GM21423 (cell line): ENCODE measurements at regions not wholly inside any gene's neighbourhood (a gene's known extent, or its start where the extent isn't known, plus 50 kb on each side); places are given as distances from the start of the nearest gene placed in this dataset.
"Not testable (repeated sequence)": the region's sequence is repeated elsewhere in the genome, so short reads cannot be mapped to it uniquely, and the experiment has no call there.

Source experiments
- ATAC-seq: cut with Tn5 transposase; IDR thresholded peaks from one replicate; pipeline ENCODE4 v1.9.1; 2021; ENCODE audit warnings: mild to moderate bottlenecking, moderate library complexity; ENCODE audit not compliant: unreplicated experiment

DNA sequence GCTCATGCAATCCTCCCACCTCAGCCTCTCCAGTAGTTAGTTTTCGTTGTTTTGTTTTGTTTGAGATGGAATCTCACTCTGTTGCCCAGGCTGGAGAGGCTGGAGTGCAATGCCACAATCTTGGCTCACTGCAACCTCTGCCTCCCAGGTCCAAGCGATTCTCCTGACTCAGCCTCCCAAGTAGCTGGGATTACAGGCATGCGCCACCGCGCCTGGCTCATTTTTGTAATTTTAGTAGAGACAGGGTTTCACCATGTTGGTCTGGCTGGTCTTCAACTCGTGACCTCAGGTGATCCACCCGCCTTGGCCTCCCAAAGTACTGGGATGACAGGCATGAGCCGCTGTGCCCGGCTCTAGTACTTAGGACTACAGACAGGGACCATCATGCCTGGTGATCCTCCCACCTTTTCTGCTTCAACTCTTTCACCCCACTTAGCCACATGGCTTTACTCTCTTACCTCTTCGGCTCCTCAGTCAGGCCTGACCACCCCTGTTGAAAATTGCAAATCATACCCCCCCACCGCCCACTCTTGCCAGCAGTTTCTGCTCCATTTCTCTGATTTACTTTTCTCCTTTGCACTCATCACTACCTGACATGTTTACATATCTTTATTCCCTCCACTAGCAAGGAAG lies 157.1 kb upstream of the GRK3 start:
- ATAC-seq = no peak

DNA sequence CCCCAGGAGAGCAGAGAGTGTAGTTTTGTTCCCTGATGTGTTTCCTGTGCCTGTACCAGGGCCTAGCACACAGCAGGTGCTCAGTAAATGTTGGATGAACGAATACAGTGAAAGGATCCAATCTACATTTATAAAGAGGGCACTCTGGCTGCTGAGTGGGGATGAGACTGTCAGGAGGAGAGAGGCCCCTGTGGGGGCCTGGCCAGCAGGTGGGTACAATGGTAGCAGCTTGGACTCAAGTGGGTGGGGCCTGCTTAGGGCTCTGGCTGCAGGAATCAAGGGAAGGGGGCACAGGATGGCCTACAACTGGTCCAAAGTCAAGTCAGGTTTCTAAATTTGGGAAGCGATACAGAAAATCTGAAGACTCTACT lies 156.6 kb upstream of the GRK3 start:
- no peak for ATAC-seq

DNA sequence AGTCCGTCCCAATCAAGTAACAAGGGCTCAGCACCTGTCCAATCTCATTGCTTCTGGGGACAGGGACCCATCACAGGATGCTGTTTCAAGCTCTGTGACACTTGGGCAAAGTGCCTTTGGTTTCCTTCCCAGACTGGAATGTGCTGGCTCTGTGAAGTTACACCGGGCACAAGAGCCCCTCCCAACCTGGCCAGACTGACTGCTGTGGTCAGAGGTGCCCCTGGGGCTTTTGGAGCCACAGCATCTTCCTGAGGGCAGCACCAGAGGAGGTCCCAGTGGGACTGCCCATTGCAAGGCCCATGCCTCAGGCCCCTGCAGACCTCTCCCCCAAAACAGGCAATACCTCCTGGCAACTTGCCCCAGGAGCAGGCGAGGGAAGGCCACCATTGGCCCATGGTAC lies 155.2 kb upstream of the GRK3 start:
- no peak for ATAC-seq

DNA sequence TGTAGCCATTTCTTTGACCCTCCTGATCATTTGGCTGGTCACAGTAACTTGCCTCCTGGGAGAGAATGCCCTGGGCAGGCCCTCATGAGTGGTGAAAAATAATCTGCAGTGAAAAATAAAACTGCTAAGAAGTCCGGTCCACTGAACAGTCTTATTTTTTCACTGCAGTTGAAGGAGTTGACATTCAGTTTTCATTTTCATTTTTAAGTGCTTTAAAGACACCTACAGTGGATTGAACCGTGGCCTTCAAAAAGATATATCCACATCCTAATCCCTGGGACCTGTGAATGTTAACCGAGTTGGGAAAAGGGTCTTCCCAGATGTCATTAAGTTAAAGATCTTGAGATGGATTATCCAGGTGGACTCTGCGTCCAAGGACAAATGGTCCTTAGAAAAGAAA lies 153.6 kb upstream of the GRK3 start:
- no peak for ATAC-seq

DNA sequence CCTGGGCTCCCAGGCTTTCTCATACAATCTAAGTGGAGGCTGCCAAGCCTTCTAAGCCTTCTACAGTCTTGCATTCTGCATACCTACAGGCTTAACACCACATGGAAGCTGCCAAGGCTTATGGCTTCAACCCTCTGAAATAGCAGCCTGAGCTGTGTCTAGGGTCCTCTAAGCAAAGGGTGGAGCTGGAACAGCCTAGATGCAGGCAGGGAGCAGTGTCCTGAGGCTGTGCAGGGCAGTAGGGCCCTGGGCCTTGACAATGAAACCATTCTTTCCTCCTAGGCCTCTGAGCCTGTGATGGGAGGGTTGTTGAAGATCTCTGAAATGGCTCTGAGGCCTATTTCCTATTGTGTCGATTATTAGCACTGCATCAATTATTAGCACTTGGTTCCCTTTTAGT lies 150.9 kb upstream of the GRK3 start:
- no peak for ATAC-seq

DNA sequence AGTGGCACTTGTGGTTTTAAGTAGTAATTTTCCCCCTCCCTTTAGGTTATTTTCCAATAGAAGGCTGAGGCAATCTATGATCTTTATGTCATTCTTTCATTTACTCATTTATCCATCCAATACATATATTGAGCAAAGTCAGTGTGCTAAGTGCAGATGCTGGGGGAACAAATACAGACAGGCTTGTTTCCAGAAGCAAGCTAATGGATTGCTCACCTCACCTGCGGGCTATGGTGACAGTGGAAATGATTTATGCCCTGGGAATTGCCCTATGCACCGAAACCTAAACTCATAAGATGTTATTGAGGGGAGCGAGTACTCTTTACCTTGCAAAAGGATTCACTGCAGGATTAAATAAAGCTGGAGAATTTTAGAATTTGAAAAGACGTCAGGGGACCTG lies 148.7 kb upstream of the GRK3 start:
- not testable (repeated sequence) for ATAC-seq

DNA sequence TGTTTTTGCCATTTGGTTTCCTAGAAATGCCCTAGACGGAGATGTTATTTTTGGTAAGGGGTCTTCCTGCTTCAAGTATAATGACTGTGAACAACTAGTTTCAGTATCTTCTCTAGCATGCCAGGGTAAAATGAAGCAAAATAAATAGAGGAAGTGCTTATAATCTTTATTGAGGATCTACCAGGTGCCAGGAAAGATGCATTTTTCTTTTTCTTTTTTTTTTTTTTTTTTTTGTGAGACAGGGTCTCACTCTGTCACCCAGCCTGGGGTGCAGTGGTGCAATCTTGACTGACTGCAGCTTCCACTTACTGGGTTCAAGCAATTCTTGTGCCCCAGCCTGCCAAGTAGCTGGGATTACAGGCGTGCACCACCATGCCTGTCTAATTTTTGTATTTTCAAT lies 146.6 kb upstream of the GRK3 start:
- ATAC-seq = not testable (repeated sequence)

DNA sequence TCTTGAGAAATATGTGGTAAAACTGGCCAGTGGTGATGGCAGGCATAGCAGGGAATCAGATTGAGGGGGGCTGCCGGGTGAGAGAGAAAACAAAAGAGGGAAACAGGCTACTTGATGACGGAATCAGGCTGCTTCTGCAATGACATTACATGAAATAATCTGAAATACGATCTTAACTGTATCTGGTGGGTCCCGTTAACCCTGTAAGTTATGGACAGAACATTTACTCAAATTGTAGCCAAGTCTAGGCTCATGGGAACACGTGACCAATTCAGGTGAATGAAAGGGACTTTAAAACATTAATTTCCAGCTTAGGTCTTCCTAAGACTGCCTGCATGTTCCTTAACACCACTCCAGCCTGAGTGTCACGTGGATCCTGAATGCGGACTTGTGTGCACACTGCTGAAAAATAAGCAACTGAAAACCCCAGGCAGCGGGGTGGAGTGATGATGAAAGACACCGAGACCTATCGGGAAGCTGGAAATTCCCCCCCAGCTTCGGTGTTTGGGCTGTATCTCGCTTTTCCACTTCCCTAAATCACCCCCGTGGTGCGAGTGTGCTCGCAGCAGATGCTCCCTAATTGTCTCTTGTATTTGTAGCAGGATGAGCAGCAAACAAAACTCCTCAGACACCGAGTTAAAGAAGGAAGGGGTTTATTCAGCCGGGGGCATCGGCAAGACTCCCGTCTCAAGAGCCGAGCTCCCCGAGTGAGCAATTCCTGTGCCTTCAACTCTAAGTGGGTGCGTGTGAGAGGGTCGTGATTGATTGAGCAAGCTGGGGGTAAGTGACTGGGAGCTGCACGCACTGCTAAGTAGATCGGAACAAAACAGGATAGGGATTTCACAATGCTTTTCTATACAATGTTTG lies 145.0 kb upstream of the GRK3 start:
- no peak for ATAC-seq

DNA sequence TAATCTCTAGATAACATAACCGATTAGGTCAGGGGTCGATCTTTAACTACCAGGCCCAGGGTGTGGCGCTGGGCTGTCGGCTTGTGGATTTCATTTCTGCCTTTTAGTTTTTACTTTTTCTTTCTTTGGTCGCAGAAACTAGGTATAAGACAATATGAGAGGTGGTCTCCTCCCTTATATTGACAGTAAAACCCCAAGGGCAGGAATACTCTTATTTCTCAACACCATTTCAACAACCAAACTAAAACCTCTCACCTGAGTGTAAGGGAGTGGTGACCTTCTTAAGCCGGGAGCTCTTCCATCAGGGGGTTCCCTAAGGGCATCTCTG lies 144.4 kb upstream of the GRK3 start:
- ATAC-seq = not testable (repeated sequence)

DNA sequence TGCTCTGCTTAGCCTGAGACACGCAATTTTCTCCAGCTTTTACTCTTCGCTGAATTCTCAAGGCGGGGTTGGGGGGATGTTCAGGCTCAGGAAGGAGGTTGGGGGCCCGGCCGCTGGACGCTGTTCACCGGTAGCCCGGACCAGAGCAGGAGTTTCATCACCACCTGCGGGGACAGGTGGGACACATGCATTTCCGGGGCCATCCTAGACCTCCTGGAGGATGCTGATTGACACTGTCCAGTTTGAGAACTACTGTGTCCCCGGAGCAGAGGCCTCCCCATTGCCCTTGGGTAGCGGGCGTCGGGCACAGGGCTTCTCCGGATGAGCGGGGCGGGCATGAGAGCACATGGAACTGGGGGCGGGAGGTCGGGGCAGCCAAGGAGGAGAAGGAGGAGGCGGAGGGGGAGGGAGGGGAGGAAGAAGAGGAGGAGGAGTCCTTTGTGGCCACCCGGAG lies 144.0 kb upstream of the GRK3 start:
- ATAC-seq = no peak

DNA sequence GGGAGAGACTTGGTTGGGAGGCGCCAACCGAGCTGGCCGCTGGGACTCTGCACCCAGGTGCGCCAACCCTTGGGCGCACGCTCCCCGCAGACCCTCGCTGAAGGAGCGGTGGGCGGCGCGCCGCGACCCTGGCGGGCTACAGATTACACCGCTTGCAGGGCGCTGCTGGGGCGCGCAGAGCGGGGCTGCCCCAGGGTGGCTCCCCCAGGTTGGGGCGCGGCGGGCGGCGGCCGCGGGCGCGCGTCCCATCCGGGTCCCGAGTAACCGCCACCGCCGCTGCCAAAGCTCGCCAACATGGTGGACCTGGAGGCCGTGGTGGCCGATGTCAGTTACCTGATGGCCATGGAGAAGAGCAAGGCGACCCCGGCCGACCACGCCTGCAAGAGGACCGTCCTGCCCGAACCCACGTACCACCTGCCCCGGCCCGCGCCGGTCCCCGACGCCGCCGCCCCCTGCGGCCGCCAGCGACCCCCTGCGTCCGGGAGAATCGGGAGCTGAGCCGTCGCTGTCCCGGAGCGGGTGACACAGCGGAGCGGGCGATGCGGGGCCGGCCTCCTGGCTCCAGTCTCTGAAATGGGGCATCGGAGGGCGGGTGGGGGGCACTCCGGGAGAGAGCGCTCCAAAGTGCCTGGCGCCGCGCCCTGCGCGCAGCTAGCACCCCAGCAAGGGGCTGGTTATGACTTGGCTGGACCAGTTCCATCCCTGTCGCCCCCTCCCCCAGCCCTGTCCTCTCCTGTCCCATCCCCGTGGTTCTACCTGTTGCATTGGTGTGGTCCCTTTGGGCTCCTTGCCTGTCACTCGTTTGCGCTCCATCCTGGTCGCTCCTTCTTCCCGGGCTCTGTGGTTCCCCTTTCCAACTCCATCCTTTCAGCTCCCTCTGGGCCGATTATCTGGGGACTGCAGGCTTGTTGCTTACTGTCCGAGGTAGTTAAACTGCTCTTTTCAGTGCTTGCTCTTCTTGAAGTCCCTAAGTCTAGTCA lies 143.3 kb upstream of the GRK3 start:
- ATAC-seq = no peak

DNA sequence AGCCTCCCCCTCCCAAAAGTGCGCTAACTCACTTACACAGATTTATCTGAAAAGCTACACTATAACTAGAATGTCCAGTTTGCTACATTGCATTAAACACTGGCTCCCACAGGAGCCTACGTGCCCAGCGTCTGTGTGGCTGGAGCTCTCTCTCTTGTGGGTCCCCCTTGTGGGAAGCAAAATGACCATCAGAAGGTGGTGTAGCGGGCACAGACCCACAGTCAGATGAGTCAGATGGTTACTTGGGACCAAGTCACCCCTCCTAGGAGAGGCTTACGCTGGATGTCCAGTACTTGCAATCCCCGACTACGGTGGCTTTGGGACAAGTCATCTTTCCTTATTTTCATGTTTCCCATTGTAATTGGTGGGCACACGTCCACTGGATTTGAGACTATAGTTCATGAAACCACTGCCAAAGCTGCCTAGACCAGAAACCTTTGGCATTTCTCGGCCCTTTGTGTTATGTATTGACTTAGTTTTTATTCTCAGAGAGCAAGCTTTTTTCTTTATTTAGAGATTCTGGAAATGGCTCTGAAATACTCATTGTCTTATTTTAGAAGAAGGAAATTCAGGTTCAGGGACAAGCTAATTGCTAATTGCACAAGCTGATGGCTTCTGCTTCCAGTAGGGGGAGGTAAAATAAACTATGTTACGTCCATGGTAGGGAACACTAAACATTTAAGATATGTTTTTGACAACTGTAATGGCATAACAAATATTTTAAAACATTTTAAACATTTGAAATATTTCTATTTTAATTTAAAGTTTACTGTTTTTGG lies 137.8 kb upstream of the GRK3 start:
- ATAC-seq = not testable (repeated sequence)

DNA sequence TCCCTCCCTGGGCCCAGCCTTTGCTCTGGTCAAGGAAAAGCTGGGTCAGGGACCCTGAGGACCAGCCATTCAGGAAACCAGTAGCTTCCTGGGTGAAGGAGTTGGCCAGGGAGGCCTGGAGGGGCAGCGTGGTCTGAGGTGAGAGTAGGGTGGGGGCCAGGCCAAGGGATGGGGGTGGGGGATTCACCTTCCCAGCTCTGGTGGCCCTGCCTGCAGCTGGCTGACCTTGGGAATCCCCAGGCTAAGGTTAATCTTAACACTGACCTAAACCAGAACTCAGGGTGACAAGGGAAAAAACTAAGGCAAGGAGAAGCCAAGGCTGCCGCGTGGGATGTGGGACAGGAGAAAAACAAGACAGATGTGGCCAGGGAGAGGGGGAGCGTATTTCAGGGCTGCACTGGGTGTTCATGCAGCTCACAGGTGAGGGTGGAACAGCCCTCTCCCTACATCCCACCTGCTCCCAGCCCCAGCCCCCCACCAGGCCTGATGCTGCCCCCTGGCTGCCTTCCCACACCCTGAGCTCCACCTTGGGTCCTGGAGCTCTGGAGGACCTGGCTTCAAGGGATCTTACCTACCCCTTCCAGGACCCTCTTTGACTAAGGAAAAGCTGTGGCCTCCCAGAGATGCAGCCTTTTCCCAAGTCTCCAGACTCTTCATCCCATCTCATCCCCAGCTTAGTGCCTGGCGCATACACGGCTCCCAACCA lies 132.7 kb upstream of the GRK3 start:
- not testable (repeated sequence) for ATAC-seq

DNA sequence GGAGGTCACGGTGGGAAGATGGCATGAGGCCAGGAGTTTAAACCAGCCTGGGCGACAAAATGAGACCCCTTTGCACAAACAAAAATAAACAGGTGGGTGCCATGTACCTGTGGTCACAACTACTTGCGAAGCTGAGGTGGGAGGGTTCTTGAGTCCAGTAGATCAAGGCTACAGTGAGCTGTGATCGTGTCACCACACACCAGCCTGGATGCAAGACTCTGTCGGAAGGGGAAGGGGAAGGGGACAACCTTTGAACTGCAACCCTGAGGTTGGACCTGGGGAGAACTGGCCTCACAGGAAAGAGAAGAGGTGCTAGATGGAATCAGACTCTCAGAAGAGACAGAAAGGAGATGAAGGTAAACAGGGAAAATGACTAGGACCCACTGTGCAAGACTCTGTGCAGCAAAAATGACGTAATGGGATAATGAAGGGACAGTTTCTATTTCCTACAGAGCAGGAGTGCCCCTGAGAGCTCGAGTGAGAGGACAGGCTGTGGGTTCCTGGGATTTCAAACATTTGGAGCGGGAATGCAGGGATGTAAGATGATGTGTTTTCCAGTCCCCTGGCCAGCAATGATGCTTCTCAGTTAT lies 131.0 kb upstream of the GRK3 start:
- not testable (repeated sequence) for ATAC-seq

DNA sequence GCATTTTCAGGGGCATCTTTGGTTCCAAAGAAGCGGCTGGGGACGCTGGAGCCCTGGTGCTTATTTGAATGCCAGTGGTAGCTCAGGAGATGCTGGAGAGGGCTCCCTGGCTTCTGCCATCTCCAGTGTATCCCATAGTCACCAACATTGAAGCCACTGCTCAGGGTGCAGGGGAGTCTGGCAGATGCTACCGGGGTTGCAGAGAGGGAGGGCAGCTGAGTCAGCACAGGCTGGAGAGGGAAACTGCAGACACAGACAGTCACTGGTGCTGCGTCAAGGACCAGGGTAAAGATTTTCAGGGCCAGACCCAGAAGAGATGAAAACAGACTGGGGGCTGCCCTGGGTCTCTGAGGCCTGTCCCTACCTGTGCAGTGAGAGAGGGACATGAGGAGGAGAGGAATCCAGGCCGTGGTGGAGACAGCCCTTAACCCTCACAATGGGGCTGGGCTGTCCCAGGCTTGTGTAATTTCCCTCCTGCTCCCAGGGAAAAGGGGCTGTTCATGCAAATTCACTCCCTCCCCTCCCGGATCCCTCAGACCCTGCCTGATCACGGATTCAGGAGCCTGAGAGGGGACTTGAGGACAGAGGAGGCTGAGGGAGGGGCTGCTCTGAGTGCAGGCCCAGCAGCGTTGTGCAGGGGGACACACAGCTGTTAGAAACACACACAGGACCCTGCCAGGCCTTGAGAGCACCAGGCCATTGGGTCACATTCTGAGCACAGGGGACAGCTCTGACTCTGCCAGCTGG lies 126.9 kb upstream of the GRK3 start:
- ATAC-seq = no peak

DNA sequence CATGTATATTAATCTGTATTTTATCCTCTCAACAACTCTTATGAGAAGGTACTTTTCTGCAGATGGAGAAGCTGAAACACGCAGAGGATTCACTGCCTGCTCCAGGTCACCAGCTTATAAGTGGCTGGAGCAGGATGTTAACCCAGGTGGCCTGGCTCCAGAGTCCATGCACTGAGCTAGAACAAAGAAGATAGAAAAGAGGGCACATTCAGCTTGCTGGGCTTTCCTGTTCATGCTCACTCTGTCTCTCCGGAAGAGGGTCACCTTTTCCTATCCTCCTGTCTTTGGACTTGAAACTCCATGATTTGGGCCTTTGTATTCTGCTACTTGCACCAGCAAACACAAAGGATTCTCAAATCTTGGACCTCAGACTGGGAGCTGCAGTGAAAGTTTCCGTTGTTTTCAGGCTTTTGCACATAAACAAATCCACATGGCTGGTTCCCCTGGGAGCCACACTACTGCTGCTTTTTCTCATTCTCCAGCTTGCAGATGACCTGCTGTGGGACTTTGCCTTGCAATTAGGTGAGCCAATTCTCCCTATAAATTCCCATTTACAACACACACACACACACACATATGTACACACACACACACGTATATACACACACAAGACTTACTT lies 117.3 kb upstream of the GRK3 start:
- no peak for ATAC-seq

DNA sequence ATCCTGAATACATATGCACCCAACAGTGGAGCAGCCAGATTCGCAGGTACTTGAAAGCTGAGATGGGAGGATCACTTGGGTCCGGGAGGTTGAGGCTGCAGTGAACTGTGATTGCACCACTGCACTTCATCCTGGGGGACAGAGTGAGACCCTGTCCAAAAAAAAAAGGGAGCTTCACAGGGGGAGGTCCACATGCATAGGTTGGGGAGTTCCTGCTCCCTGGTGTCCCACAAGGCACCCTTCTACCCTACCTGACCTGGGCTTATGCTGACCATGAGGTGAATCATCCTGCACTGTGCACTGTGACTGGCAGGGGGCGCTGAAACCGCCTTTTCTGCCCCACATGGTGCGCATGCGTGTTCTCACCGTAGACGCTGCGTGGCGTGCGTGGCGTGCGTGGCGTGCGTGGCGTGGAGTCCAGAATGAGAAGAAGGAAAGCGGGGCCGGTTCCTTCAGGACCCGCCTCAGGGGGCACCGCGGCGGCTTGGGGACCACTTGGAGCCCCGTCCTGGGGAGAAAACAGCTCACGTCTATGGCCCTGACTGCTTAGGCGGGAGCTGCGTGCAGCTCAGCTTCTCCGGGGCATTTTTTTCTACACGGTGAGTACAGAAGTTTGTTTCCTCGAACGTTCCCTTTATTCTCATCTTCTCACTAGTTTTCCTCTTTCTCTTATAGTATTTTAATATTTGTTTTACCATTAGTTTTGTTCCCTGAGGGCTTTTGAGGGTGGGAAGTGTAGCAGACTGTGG lies 116.6 kb upstream of the GRK3 start:
- ATAC-seq = peak; percentile 91
